Hepatic stellate cell (primary cell): ENCODE measurements at regions not wholly inside any gene's neighbourhood (a gene's known extent, or its start where the extent isn't known, plus 50 kb on each side); places are given as distances from the start of the nearest gene placed in this dataset.
A peak's percentile ranks its signal among the peaks of the same experiment; 100 is the strongest.
"Not testable (repeated sequence)": the region's sequence is repeated elsewhere in the genome, so short reads cannot be mapped to it uniquely, and the experiment has no call there.

Experiments used
- DNase-seq: peaks from one replicate; pipeline ENCODE4 v3.0.0; 2011; ENCODE audit warnings: low spot score

DNA sequence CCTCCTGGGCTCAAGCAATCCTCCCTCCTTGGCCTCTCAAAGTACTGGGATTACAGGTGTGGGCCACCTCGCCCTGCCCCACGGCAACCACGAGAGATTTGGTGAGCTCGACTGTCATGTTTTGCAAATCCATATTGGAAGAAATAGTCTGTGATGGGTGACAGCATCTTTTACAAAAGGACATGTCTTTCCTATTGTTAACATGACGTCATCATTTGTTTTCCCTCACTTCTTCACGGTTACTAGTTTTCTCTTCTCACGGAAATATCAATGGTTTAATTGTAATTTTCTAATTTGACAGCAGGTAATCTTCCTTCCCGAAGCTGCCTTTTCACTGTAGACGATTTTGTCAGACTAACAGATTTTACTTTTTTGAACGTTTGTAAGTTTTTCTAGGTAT, 110.8 kb upstream of the GREM2 start:
- DNase-seq, result no peak

- DNase-seq, result no peak
Observed at GRCh38 chr1:240720976-240721375, 109.0 kb upstream of the GREM2 start.

- no peak for DNase-seq
Observed at GRCh38 chr1:240719953-240720700, 108.2 kb upstream of the GREM2 start.

- not testable (repeated sequence) for DNase-seq
Observed at GRCh38 chr1:240716538-240716937, 104.6 kb upstream of the GREM2 start.

DNA sequence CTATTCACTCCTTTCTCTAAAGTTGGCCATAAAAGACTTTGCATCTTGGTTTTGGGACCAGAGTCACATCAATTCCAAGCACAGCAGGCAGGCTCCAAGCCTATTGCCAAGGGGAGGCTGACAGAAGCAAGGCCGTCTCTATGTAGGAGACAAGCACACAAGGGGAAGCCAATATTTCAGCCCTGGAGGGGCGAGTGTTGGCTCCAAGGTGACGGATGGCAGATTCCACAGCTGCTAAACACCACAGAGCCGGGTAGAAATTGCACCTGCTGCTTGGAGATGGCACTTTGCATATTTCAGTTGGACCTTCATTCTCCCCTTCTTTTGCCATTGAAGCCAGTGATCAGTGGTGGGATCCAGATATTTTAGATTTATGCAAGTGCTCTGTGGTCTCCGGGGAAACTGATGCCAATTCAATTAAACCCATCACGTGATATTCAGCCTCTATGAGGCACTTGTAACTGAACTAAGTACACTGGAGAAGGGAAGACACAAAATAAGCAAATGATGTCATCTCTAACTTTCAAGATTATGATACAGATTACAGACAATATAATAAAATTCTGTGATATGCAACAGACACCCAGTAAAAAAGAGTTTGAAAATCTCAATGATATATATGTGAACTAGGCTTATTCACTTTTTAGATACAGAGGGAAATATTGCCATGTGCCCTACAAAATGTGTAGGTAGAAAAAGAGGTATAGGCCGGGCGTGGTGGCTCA, 102.8 kb upstream of the GREM2 start:
- no peak for DNase-seq

DNA sequence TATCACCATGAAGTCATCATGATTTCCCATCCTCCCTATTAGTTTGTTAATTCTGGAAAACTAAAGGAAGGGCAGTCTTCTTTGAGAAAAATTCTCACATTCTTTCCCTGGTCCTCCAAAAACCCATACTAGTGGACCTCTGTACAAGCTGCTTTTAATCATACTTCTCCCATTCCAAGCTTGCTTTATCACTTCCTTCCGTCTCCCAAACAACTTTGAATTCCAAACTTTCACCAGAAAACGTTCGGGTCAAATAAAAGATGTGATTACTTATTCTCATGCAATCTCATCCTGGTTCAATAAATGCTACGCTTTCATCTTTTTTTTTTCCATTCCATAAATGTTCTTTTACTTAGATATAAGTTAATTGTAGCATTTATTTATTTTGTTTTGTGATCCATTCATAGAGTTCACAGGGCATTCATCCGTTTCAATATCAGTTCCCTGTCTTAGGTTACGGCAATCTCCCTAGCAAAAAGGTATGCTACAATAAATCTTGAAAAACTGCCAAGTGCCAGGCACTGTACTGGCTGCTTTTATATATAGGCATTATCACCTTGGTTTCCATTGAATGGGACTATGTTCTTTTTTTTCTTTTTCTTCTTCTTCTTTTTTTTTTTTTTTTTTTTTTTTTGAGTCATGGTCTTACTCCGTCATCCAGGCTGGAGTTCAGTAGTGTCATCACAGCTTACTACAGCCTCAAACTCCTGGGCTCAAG, 100.2 kb upstream of the GREM2 start:
- DNase-seq, result peak; percentile 63

DNA sequence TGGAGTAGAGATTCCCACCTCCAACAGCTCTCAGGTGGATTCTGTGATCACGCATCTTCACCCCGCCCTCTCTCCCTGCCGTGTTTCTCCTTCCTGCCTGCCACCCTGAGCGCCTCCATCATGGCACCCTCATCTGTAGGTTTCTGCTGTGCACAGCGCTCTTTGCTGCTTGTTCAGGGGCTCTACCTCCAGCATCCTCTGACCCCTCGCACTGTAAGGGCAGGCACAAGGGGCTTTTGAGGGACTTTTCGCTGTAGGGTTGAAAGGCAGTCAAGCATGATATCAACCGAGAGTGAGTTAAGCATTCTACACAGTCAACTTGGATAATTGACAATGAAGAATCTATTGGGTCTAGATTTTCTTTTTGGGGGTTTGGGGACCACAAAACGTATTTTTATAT, 99.1 kb upstream of the GREM2 start:
- no peak for DNase-seq

GRCh38 chr1:240709676-240710075, 97.7 kb upstream of the GREM2 start:
- no peak for DNase-seq

- DNase-seq, result no peak
Observed at GRCh38 chr1:240706150-240706935, 94.4 kb upstream of the GREM2 start.

GRCh38 chr1:240705579-240705978, 93.6 kb upstream of the GREM2 start:
- peak; percentile 50 for DNase-seq

DNA sequence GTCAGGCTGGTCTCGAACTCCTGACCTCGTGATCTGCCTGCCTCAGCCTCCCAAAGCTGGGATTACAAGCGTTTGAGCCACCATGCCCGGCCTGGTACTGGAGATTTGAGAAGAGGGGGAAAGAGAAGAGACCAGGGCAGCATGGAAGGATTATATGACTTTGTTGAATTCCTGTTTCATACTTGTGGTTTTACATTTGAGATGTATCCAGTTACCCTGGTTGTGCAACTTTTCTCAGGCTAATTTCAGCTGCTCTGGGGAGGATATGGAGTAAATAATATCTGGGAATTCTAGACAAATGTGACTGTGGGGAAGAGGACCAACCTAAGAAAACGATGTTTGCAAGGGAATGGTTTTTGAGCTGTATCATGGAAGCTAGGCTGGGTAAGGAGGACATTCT, 89.5 kb upstream of the GREM2 start:
- DNase-seq, result peak; percentile 64

- no peak for DNase-seq
Observed at GRCh38 chr1:240695416-240695815, 83.5 kb upstream of the GREM2 start.

DNA sequence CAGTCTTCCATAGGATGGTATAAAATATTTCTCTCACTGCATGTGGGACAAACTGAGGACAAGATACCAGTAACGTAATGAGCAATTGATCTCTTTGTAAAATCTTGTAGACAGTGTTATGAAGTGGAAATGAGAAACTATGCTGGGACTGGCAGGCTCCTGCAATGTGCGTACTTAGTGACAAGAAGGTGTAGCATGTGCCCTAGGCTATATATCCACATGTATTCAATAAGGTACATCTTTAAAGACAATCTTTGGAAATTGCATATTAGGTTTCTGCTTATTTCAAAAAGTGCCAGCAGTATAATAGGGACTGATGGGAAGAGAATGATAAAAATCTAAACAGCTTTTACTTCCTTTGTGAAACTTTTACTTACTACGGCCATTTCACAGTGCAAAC, 81.9 kb upstream of the GREM2 start:
- no peak for DNase-seq

- no peak for DNase-seq
Observed at GRCh38 chr1:240693036-240693435, 81.1 kb upstream of the GREM2 start.

DNA sequence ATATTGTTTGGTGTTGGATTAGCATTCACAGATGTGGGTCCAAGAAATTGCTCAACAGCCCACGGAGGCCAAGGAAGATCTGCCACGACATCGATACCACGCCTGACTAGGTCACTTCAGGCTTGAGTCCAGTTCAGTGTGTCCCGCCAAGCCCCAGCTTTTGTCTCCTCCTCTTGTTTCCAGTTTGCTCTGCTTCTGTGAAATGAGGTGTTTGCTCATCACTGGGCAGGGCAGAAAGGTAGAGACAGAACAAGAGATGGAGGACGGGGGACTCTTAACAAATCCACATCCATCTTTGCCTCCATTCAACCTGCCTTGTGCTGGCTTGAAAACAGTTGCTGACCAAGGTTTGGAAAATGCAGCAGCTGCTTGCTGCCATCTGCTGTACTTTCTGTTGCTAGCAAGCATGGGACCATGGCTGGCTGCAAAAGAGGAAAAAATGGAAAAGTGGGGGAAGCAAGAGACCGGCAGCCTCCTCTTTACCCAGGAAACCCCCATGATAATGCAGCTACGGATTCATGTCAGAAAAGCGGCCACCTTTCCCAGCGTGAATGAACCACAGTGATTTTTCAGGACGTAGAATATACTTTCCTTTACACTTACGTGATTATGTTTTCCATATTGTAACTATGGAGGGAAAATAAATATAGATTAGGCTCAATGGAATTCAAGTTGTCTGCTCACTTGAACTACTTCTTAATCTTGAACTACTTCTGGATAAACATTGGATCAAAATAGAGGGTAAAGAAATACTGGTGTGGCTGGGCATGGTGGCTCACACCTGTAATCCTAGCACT, 80.2 kb upstream of the GREM2 start:
- DNase-seq, result peak; percentile 67

DNA sequence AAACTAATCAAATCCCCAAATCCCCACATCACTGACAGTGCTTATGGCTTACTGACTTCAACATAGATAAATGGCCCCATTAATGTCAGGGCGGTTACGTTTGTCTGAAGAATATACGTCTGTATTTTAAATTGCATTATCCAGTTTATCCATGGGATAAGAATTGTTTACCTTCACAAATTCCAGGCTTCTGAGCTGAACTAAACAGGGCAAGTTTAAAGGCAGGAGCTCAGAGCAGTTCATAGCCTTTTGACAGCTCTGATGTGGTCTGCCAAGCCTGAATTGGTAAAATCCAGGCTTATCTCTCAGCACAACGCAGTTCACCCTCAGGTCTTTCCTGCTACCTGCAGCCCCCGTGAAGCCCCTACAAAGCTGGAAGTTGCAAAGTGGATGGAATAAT, 79.5 kb upstream of the GREM2 start:
- DNase-seq, result no peak

DNA sequence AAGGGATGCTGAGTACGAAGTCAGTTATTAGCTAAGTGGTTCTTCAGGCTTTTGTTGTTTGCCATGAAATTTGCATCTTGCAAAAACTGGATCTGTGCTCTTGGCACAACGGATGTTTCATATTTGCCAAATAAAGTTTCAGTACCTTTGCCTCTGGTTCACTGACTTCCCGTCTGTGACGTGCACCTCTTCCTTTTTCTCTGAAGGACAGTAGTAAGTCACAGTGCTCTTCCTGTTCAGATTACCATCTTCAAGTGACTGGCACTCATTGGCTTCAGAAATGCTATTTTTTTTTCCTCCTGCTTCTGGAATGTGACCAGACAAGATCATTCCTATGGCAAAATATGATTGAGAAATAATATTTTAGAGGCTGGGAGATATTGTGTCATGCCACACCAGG, 75.9 kb upstream of the GREM2 start:
- no peak for DNase-seq

GRCh38 chr1:240683576-240683975, 71.6 kb upstream of the GREM2 start:
- DNase-seq, result no peak

GRCh38 chr1:240682859-240683242, 70.9 kb upstream of the GREM2 start:
- DNase-seq, result no peak

DNA sequence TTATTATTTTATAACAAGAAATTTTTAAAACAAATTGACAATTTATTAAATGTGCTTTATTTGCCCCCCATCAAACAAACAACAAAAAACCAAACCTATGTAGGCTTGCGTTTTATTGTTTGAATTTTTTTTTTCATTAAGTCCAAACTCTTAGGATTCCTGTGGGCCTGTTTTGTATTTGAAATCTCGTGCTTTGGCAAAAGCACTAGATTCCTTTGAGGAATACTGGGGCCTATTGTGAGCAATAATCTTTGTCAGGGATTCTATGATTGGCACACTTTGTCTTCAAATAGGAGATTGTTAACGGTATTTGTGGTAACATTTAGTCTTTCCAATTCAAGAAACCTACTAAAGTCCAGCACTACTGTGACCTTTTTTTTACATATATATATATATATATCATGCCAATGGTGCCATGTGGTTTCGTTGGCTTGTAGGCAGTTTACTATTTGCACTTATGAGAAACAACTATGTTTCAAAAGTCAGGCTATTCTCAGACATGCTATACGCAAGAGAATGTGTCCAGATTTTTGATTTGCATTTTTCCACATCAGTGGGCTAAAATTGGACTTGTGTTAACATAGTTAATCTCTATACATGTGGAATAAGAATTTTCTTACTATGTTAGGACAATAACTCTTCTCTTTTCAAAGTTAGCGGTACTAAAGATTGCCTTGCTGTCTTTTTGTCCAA, 70.4 kb upstream of the GREM2 start:
- no peak for DNase-seq
